K562 (cell line): ENCODE measurements at regions not wholly inside any gene's neighbourhood (a gene's known extent, or its start where the extent isn't known, plus 50 kb on each side); places are given as distances from the start of the nearest gene placed in this dataset.

Experiments used
- ATAC-seq: fragments of 200-7000 bp; cut with Tn5 transposase; 3 replicates; pipeline ENCODE4 v1.9.1; 2020; ENCODE audit warnings: moderate library complexity
- BruUV-seq: library from RNA; stranded (reverse); fragments of 400-500 nt; replicated peaks from 2 replicates; lab custom pipeline; 2021; lab: Mats Ljungman, UMichigan
- CTCF ChIA-PET: fragments of 300-600 bp; formaldehyde crosslinking; extraction: SDS; loops from one replicate; lab custom pipeline; 2021; ENCODE audit warnings: low intra/inter-chr PET ratio; lab: Yijun Ruan, JAX
- POLR2A ChIA-PET: fragments of 300-600, 350-650 bp; sonication (Branson Sonifier 250); formaldehyde crosslinking; extraction: SDS; loops from one replicate; lab custom pipeline; 2021; ENCODE audit warnings: antibody characterized with exemption, inconsistent platforms; lab: Yijun Ruan, JAX
- DNase-seq, 4 experiments: peaks; one replicate each; pipeline versions ENCODE4 v3.0.0 to v3.0.0-alpha.2; 2011 to 2018; ENCODE audit warnings: low spot score in 3 of 4, mixed read lengths in 3 of 4; ENCODE audit errors: extremely low read depth in 1 of 4
- FAIRE-seq: peaks from 2 replicates; lab custom pipeline; 2011; peaks lifted over from hg19 to GRCh38; lab: Jason Lieb, UNC
- H2AFZ ChIP-seq: 2 replicates; pipeline ENCODE4 v1.6.0; 2011; ENCODE audit warnings: low read depth, low read length, control low read depth, inconsistent platforms
- H3K27ac ChIP-seq: fragments of 200-600 bp; 3 replicates; pipeline ENCODE4 v1.8.0; 2011; ENCODE audit warnings: low read depth, mild to moderate bottlenecking, control low read depth, inconsistent platforms, low read length, moderate library complexity, mixed read lengths; ENCODE audit errors: extremely low read depth
- H3K27me3 ChIP-seq, 2 experiments: fragments of 300-600 bp in 1 of 2; 2 replicates in 1 of 2; 3 replicates in 1 of 2; pipeline versions ENCODE4 v1.6.0 to v1.8.0; 2011; ENCODE audit warnings: inconsistent platforms in 2 of 2, low read length in 2 of 2, mild to moderate bottlenecking in 1 of 2, mixed read lengths in 1 of 2, moderate library complexity in 1 of 2; ENCODE audit not compliant: control insufficient read depth in 2 of 2, insufficient read depth in 2 of 2
- H3K36me3 ChIP-seq: fragments of 300-600 bp; 3 replicates; pipeline ENCODE4 v1.8.0; 2011; ENCODE audit warnings: mild to moderate bottlenecking, low read length, inconsistent platforms; ENCODE audit not compliant: control insufficient read depth, insufficient read depth
- H3K4me1 ChIP-seq, 2 experiments: fragments of 200-600 bp in 1 of 2; replicated peaks in 1 of 2; 2 replicates in 1 of 2; 3 replicates in 1 of 2; pipeline versions ENCODE4 v1.5.1 to v1.8.0; 2011; ENCODE audit warnings: inconsistent platforms in 2 of 2, low read length in 2 of 2, mild to moderate bottlenecking in 1 of 2, mixed read lengths in 1 of 2, moderate library complexity in 1 of 2; ENCODE audit not compliant: control insufficient read depth in 2 of 2, insufficient read depth in 2 of 2
- H3K4me2 ChIP-seq: 2 replicates; pipeline ENCODE4 v1.6.1; 2011; ENCODE audit warnings: low read length, control low read depth, inconsistent platforms, mixed read lengths; ENCODE audit not compliant: insufficient read depth
- H3K4me3 ChIP-seq: fragments of 200-600 bp; sonication (generic), shearing (Covaris generic); 2 replicates; pipeline ENCODE4 v1.5.1; 2016; ENCODE audit warnings: control low read depth, inconsistent platforms
- H3K79me2 ChIP-seq: fragments of 200-600 bp; 3 replicates; pipeline ENCODE4 v1.8.0; 2011; ENCODE audit warnings: low read length, inconsistent platforms; ENCODE audit not compliant: control insufficient read depth, insufficient read depth
- H3K9ac ChIP-seq, 2 experiments: 2 replicates each; pipeline versions ENCODE4 v1.6.0 to v1.6.1; 2011; ENCODE audit warnings: low read depth in 2 of 2, low read length in 2 of 2, control low read depth in 1 of 2, inconsistent platforms in 1 of 2, mild to moderate bottlenecking in 1 of 2, mixed read lengths in 1 of 2; ENCODE audit not compliant: insufficient read depth in 1 of 2
- H3K9me1 ChIP-seq: one replicate; pipeline ENCODE4 v1.6.0; 2011; ENCODE audit warnings: inconsistent platforms, mild to moderate bottlenecking, low read length, moderate library complexity; ENCODE audit not compliant: control insufficient read depth, insufficient read depth
- H3K9me3 ChIP-seq: replicated peaks from 2 replicates; pipeline ENCODE4 v1.5.1; 2011; ENCODE audit warnings: low read depth, low read length, inconsistent platforms; ENCODE audit not compliant: control insufficient read depth, insufficient read depth
- H4K20me1 ChIP-seq: replicated peaks from 2 replicates; pipeline ENCODE4 v1.6.1; 2011; ENCODE audit warnings: low read length, inconsistent platforms, mixed read lengths; ENCODE audit not compliant: control insufficient read depth, insufficient read depth
- FOXA1 ChIP-seq: fragments of 450-650 bp; IDR thresholded peaks from 2 replicates; pipeline ENCODE4 v1.6.1; 2016; ENCODE audit warnings: mild to moderate bottlenecking, borderline replicate concordance
- MTA1 ChIP-seq: fragments of 450-650 bp; IDR thresholded peaks from 2 replicates; pipeline ENCODE4 v1.6.1; 2017; ENCODE audit warnings: borderline replicate concordance
- PPARD ChIP-seq: fragments of 250-450 bp; sonication (Bioruptor Pico); IDR thresholded peaks from 2 replicates; pipeline ENCODE4 v1.8.0; 2022; ENCODE audit warnings: inconsistent platforms, mild to moderate bottlenecking, moderate library complexity
- TEAD2 ChIP-seq: fragments of 450-650 bp; IDR thresholded peaks from 2 replicates; pipeline ENCODE4 v1.6.1; 2016; ENCODE audit warnings: missing genetic modification characterization, control low read depth, missing compliant biosample characterization
- ZNF41 ChIP-seq: fragments of 250-450 bp; sonication (Bioruptor Pico); conservative IDR thresholded peaks from 2 replicates; pipeline ENCODE4 v1.4.0; 2020; ENCODE audit warnings: mild to moderate bottlenecking
- ZNF507 ChIP-seq: conservative IDR thresholded peaks from 2 replicates; pipeline ENCODE4 v1.6.1; 2017; ENCODE audit warnings: missing genetic modification characterization, missing compliant biosample characterization
- WGBS: fragments of 100-300 bp; shearing (Covaris generic); methylation state at CpG from one replicate; pipeline ENCODE4 v1.1.6; 2016; ENCODE audit warnings: low coverage, mixed read lengths; ENCODE audit not compliant: insufficient coverage; ENCODE audit errors: missing lambda C conversion rate; 5-methylcytosine and 5-hydroxymethylcytosine counted together
- in situ Hi-C: fragments of 300-500 bp; cut with MboI; formaldehyde crosslinking; loops from 4 replicates; pipeline ENCODE4 v1.15.0; 2018; ENCODE audit warnings: inconsistent platforms, mixed read lengths
- intact Hi-C: fragments of 100-400 bp; cut with micrococcal nuclease; formaldehyde crosslinking; loops from 2 replicates; pipeline ENCODE4 v1.14.2; 2022
- TF ChIP-seq, protein P1 (sequence below): IDR thresholded peaks from 3 replicates; pipeline ENCODE4 v1.6.1; 2011; ENCODE audit warnings: borderline replicate concordance, mild to moderate bottlenecking; ENCODE audit not compliant: insufficient read length, insufficient read depth
- TF ChIP-seq, protein P2 (sequence below): fragments of 450-650 bp; IDR thresholded peaks from 2 replicates; pipeline ENCODE4 v1.6.1; 2016; ENCODE audit warnings: mild to moderate bottlenecking
- TF ChIP-seq, protein P3 (sequence below): fragments of 450-650 bp; IDR thresholded peaks from 2 replicates; pipeline ENCODE4 v1.6.1; 2016; ENCODE audit warnings: low read depth

DNA sequence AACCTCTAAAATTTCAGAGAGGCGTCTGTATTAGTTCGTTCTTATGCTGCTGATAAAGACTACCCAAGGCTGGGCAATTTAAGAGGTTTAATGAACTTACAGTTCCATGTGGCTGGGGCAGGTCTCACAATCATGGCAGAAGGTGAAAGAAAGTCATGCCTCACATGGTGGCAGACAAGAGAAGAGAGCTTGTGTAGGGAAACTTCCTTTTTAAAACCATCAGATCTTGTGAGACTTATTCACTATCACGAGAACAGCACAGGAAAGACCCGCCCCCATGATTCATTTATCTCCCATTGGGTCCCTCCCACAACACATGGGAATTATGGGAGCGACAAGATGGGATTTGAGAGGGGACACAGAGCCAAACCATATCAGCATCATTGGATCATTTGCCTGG lies 183.2 kb upstream of the SIX2 start:
- Histone ChIP-seq H2AFZ (no peak overlapping the region), H3K36me3 (no peaks in the 10 kb centered on the region), H3K27me3 (peaks cover 0 to 12% of the 10 kb centered on the region in 2 experiments; a peak in 2 of 5 replicates), H3K4me1 (peaks cover 0 to 4% of the 10 kb centered on the region in 2 experiments; a peak in 1 of 5 replicates), H3K27ac (no peak overlapping the region), H3K9me3 (no peaks in the 10 kb centered on the region), H3K9ac (no peak overlapping the region), H4K20me1 (no peaks in the 10 kb centered on the region; the same call in 1 of the 2 replicates), H3K9me1 (no peaks in the 10 kb centered on the region), H3K79me2 (no peaks in the 10 kb centered on the region), H3K4me2 (no peak overlapping the region), H3K4me3 (no peak overlapping the region)
- in situ Hi-C loops (no loop called here), intact Hi-C loops (no loop called here)
- DNase-seq = no peak
- ChIA-PET CTCF (no interaction called here), POLR2A (no interaction called here)
- no peak for ATAC-seq
- 0% methylated on average over 5 of the region's 5 CpGs for WGBS
- BruUV-seq = no TSS peak
- no peak for FAIRE-seq
- no peak for TF ChIP-seq ZNF507 (tag)
- no peak for TF ChIP-seq PPARD (CRISPR knock-in tag)
- TF ChIP-seq, protein P1, sequence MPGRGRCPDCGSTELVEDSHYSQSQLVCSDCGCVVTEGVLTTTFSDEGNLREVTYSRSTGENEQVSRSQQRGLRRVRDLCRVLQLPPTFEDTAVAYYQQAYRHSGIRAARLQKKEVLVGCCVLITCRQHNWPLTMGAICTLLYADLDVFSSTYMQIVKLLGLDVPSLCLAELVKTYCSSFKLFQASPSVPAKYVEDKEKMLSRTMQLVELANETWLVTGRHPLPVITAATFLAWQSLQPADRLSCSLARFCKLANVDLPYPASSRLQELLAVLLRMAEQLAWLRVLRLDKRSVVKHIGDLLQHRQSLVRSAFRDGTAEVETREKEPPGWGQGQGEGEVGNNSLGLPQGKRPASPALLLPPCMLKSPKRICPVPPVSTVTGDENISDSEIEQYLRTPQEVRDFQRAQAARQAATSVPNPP = no peak
- TF ChIP-seq FOXA1 = no peak
- TF ChIP-seq, protein P2, sequence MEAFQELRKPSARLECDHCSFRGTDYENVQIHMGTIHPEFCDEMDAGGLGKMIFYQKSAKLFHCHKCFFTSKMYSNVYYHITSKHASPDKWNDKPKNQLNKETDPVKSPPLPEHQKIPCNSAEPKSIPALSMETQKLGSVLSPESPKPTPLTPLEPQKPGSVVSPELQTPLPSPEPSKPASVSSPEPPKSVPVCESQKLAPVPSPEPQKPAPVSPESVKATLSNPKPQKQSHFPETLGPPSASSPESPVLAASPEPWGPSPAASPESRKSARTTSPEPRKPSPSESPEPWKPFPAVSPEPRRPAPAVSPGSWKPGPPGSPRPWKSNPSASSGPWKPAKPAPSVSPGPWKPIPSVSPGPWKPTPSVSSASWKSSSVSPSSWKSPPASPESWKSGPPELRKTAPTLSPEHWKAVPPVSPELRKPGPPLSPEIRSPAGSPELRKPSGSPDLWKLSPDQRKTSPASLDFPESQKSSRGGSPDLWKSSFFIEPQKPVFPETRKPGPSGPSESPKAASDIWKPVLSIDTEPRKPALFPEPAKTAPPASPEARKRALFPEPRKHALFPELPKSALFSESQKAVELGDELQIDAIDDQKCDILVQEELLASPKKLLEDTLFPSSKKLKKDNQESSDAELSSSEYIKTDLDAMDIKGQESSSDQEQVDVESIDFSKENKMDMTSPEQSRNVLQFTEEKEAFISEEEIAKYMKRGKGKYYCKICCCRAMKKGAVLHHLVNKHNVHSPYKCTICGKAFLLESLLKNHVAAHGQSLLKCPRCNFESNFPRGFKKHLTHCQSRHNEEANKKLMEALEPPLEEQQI = no peak
- TF ChIP-seq ZNF41 (CRISPR knock-in tag) = no peak
- TF ChIP-seq, protein P3, sequence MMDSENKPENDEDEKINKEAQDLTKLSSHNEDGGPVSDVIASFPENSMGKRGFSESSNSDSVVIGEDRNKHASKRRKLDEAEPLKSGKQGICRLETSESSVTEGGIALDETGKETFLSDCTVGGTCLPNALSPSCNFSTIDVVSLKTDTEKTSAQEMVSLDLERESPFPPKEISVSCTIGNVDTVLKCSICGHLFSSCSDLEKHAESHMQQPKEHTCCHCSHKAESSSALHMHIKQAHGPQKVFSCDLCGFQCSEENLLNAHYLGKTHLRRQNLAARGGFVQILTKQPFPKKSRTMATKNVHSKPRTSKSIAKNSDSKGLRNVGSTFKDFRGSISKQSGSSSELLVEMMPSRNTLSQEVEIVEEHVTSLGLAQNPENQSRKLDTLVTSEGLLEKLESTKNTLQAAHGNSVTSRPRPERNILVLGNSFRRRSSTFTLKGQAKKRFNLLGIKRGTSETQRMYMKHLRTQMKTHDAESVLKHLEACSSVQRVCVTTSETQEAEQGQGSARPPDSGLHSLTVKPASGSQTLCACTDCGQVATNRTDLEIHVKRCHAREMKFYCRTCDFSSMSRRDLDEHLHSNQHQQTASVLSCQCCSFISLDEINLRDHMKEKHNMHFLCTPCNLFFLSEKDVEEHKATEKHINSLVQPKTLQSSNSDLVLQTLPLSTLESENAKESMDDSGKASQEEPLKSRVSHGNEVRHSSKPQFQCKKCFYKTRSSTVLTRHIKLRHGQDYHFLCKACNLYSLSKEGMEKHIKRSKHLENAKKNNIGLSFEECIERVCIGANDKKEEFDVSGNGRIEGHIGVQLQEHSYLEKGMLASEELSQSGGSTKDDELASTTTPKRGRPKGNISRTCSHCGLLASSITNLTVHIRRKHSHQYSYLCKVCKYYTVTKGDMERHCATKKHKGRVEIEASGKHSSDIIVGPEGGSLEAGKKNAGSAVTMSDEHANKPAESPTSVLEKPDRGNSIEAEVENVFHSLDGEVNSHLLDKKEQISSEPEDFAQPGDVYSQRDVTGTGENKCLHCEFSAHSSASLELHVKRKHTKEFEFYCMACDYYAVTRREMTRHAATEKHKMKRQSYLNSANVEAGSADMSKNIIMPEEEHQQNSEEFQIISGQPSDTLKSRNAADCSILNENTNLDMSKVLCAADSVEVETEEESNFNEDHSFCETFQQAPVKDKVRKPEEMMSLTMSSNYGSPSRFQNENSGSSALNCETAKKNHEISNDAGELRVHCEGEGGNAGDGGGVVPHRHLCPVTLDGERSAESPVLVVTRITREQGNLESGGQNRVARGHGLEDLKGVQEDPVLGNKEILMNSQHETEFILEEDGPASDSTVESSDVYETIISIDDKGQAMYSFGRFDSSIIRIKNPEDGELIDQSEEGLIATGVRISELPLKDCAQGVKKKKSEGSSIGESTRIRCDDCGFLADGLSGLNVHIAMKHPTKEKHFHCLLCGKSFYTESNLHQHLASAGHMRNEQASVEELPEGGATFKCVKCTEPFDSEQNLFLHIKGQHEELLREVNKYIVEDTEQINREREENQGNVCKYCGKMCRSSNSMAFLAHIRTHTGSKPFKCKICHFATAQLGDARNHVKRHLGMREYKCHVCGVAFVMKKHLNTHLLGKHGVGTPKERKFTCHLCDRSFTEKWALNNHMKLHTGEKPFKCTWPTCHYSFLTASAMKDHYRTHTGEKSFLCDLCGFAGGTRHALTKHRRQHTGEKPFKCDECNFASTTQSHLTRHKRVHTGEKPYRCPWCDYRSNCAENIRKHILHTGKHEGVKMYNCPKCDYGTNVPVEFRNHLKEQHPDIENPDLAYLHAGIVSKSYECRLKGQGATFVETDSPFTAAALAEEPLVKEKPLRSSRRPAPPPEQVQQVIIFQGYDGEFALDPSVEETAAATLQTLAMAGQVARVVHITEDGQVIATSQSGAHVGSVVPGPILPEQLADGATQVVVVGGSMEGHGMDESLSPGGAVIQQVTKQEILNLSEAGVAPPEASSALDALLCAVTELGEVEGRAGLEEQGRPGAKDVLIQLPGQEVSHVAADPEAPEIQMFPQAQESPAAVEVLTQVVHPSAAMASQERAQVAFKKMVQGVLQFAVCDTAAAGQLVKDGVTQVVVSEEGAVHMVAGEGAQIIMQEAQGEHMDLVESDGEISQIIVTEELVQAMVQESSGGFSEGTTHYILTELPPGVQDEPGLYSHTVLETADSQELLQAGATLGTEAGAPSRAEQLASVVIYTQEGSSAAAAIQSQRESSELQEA = no peak
- no peak for TF ChIP-seq TEAD2 (tag)
- TF ChIP-seq MTA1 = no peak
